ENCODE measurements at regions not wholly inside any gene's neighbourhood (a gene's known extent, or its start where the extent isn't known, plus 50 kb on each side); places are given as distances from the start of the nearest gene placed in this dataset.

DNA sequence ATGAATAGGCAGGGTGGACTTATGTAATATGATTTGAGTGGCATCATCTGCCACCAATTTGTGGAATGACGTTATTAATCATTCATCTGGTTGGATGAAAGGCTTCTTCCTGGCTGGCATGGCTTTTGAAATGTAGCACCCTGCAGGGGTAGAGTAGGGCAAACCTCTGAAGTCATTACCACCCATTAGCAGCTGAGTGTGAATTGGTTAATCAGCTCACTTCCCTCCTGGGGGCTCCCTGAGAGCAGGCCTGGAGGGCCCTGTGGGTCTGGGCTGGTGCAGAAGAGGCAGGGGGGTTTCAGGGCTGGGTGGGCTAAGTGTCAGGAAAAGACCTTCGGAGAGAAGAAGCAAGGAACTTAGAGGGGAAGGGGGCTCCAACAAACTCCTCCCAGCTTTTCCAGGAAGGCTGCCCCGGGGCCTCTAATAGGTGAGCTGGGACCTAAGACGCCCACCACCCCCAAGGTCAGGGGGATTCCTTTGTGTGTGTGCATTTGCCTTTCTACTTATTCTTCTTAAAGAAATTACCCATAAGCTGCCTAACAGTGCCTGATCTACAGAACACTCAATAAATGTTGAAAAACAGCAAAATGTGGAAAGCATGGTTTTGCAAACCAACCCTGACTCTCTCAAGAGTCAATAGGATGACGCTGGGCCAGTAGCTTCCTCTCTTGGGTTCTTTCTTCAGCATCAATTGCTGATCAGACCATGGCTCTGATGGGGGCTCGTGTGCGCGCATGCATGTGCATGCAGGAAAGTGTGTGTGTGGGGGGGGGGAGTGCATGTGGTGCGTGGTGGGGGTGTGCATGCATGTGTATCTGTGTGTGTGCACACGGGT, 49.7 kb upstream of the ZNF516 start:
- no peaks in the 10 kb centered on the region for H3K9me3 ChIP-seq (ENCODE audit: control insufficient read depth in 2 of 2, low read length in 2 of 2)
- H3K9ac ChIP-seq (ENCODE audit: low read length in 2 of 2), result no peak overlapping the region
- no peak overlapping the region for H3K4me3 ChIP-seq (ENCODE audit: low read length in 2 of 2)
- H3K27me3 ChIP-seq (ENCODE audit: control insufficient read depth in 1 of 2, insufficient read depth in 2 of 2, low read length in 2 of 2), result peaks cover 0 to 4% of the 10 kb centered on the region in 2 donors
- H3K27ac ChIP-seq (ENCODE audit: low read length), result no peak overlapping the region
- no peaks in the 10 kb centered on the region for H3K36me3 ChIP-seq (ENCODE audit: control insufficient read depth in 2 of 2, insufficient read depth in 2 of 2, low read length in 2 of 2)
- H3K4me1 ChIP-seq (ENCODE audit: control insufficient read depth, insufficient read depth, low read length), result no peaks in the 10 kb centered on the region
